A549 (cell line): ENCODE measurements at regions not wholly inside any gene's neighbourhood (a gene's known extent, or its start where the extent isn't known, plus 50 kb on each side); places are given as distances from the start of the nearest gene placed in this dataset.

Source experiments
- ATAC-seq, 2 experiments: fragments of 200-7000 bp in 1 of 2; fragments of >200 bp in 1 of 2; cut with Nextera tagmentation in 1 of 2; cut with Tn5 transposase in 1 of 2; 3 replicates each; pipeline versions ENCODE4 v1.8.0 to v1.9.1; 2018 to 2020; ENCODE audit warnings: mild to moderate bottlenecking in 1 of 2, moderate library complexity in 1 of 2
- CTCF ChIA-PET: fragments of 300-600 bp; sonication (Branson Sonifier 250); formaldehyde crosslinking; extraction: SDS; loops from one replicate; lab custom pipeline; 2021; ENCODE audit warnings: antibody characterized with exemption, inconsistent platforms; lab: Yijun Ruan, JAX
- POLR2A ChIA-PET: fragments of 350-600 bp; formaldehyde crosslinking; extraction: SDS; loops from one replicate; lab custom pipeline; 2021; ENCODE audit warnings: antibody characterized with exemption, inconsistent platforms; lab: Yijun Ruan, JAX
- DNase-seq, 2 experiments: peaks; one replicate each; pipeline versions ENCODE4 v3.0.0 to v3.0.0-alpha.2; 2011 to 2016; ENCODE audit warnings: low read depth in 1 of 2, low spot score in 1 of 2
- FAIRE-seq: peaks from 2 replicates; lab custom pipeline; 2011; peaks lifted over from hg19 to GRCh38; lab: Jason Lieb, UNC
- H3K27ac ChIP-seq, 2 experiments: fragments of >200 bp; sonication (Bioruptor Twin); formaldehyde crosslinking; 3 replicates each; pipeline ENCODE4 v1.5.1; 2016 to 2017
- H3K4me1 ChIP-seq: fragments of >200 bp; sonication (Bioruptor Twin); formaldehyde crosslinking; 3 replicates; pipeline ENCODE4 v1.6.1; 2016
- H3K4me2 ChIP-seq: fragments of >200 bp; sonication (Bioruptor Twin); formaldehyde crosslinking; 3 replicates; pipeline ENCODE4 v1.6.1; 2016
- H3K4me3 ChIP-seq: fragments of >200 bp; sonication (Bioruptor Twin); formaldehyde crosslinking; 3 replicates; pipeline ENCODE4 v1.5.1; 2016
- H3K9me3 ChIP-seq: fragments of >200 bp; sonication (Bioruptor Twin); formaldehyde crosslinking; 3 replicates; pipeline ENCODE4 v1.6.1; 2016
- EP300 ChIP-seq, 2 experiments: fragments of >200 bp; sonication (Bioruptor Twin); formaldehyde crosslinking; IDR thresholded peaks; 2 replicates in 1 of 2; 3 replicates in 1 of 2; pipeline ENCODE4 v1.6.1; 2016 to 2017
- ESRRA ChIP-seq: fragments of 150-350 bp; IDR thresholded peaks from 2 replicates; pipeline ENCODE4 v1.6.1; 2014; ENCODE audit warnings: mild to moderate bottlenecking, low read length, borderline replicate concordance
- GATA3 ChIP-seq: IDR thresholded peaks from 2 replicates; pipeline ENCODE4 v1.6.1; 2012; ENCODE audit warnings: borderline replicate concordance
- HEYL ChIP-seq: fragments of 250-450 bp; sonication (Bioruptor Pico); IDR thresholded peaks from 2 replicates; pipeline ENCODE4 v1.8.0; 2021; ENCODE audit warnings: mild to moderate bottlenecking, moderate library complexity
- HOXA7 ChIP-seq: fragments of 250-450 bp; sonication (Bioruptor Pico); IDR thresholded peaks from 2 replicates; pipeline ENCODE4 v1.5.0; 2020; ENCODE audit warnings: mild to moderate bottlenecking, moderate library complexity
- HOXB13 ChIP-seq: fragments of 250-450 bp; sonication (Bioruptor Pico); IDR thresholded peaks from 2 replicates; pipeline ENCODE4 v1.5.0; 2020; ENCODE audit warnings: low read depth, mild to moderate bottlenecking, moderate library complexity
- HOXB5 ChIP-seq: fragments of 250-450 bp; sonication (Bioruptor Pico); IDR thresholded peaks from 2 replicates; pipeline ENCODE4 v1.5.0; 2020; ENCODE audit warnings: mild to moderate bottlenecking, moderate library complexity
- JUNB ChIP-seq: fragments of >200 bp; sonication (Bioruptor Twin); formaldehyde crosslinking; IDR thresholded peaks from 2 replicates; pipeline ENCODE4 v1.6.1; 2016
- MAZ ChIP-seq: fragments of 150-350 bp; IDR thresholded peaks from 2 replicates; pipeline ENCODE4 v1.6.1; 2014; ENCODE audit warnings: antibody characterized with exemption, low read depth, low read length, borderline replicate concordance
- NPAS2 ChIP-seq: fragments of 250-450 bp; sonication (Bioruptor Pico); IDR thresholded peaks from 2 replicates; pipeline ENCODE4 v1.8.0; 2022; ENCODE audit warnings: mild to moderate bottlenecking, moderate library complexity, borderline replicate concordance
- NR3C1 ChIP-seq: fragments of >200 bp; sonication (Bioruptor Twin); formaldehyde crosslinking; IDR thresholded peaks from 3 replicates; pipeline ENCODE4 v1.6.1; 2017
- PHF8 ChIP-seq: fragments of 200-600 bp; sonication (generic); IDR thresholded peaks from 2 replicates; pipeline ENCODE4 v1.6.1; 2016; ENCODE audit warnings: low read depth, mild to moderate bottlenecking, antibody characterized with exemption, moderate library complexity, borderline replicate concordance
- POLR2AphosphoS2 ChIP-seq: conservative IDR thresholded peaks from 2 replicates; pipeline ENCODE4 v1.6.1; 2012; ENCODE audit warnings: low read length, improper control_type of control experiment, inconsistent platforms
- RARB ChIP-seq: fragments of 250-450 bp; sonication (Bioruptor Pico); IDR thresholded peaks from 2 replicates; pipeline ENCODE4 v1.8.0; 2021; ENCODE audit warnings: mild to moderate bottlenecking, moderate library complexity
- RCOR1 ChIP-seq: fragments of 150-350 bp; IDR thresholded peaks from 2 replicates; pipeline ENCODE4 v1.6.1; 2014; ENCODE audit warnings: antibody characterized with exemption, low read length, low read depth
- RNF2 ChIP-seq: fragments of 200-600 bp; sonication (generic); IDR thresholded peaks from 2 replicates; pipeline ENCODE4 v1.6.1; 2016; ENCODE audit warnings: low read depth, mild to moderate bottlenecking, antibody characterized with exemption, moderate library complexity, borderline replicate concordance
- SMC3 ChIP-seq: fragments of >200 bp; sonication (Bioruptor Twin); formaldehyde crosslinking; IDR thresholded peaks from 3 replicates; pipeline ENCODE4 v1.6.1; 2018; ENCODE audit warnings: inconsistent platforms
- TP53 ChIP-seq: fragments of 250-450 bp; sonication (Bioruptor Pico); IDR thresholded peaks from 2 replicates; pipeline ENCODE4 v1.5.0; 2021; ENCODE audit warnings: mild to moderate bottlenecking, moderate library complexity
- ZC3H11A ChIP-seq: fragments of 450-650 bp; IDR thresholded peaks from 2 replicates; pipeline ENCODE4 v1.6.1; 2014; ENCODE audit warnings: antibody characterized with exemption, mild to moderate bottlenecking
- ZSCAN20 ChIP-seq: fragments of 250-450 bp; sonication (Bioruptor Pico); IDR thresholded peaks from 2 replicates; pipeline ENCODE4 v1.8.0; 2022; ENCODE audit warnings: mild to moderate bottlenecking, moderate library complexity
- WGBS: methylation state at CpG from one replicate; pipeline ENCODE4 v1.1.6; 2017; ENCODE audit errors: missing lambda C conversion rate; 5-methylcytosine and 5-hydroxymethylcytosine counted together
- TF ChIP-seq, protein P1 (sequence below): fragments of >200 bp; sonication (Bioruptor Twin); formaldehyde crosslinking; IDR thresholded peaks from 3 replicates; pipeline ENCODE4 v1.5.1; 2016
- TF ChIP-seq, protein P2 (sequence below): IDR thresholded peaks from 2 replicates; pipeline ENCODE4 v1.6.1; 2012
- TF ChIP-seq, protein P3 (sequence below): fragments of >200 bp; sonication (Bioruptor Twin); formaldehyde crosslinking; IDR thresholded peaks from 2 replicates; pipeline ENCODE4 v1.6.1; 2016
- TF ChIP-seq, protein P4 (sequence below): fragments of 450-650 bp; IDR thresholded peaks from 2 replicates; pipeline ENCODE4 v1.6.1; 2014; ENCODE audit warnings: antibody characterized with exemption
- TF ChIP-seq, protein P5 (sequence below): fragments of >200 bp; sonication (Bioruptor Twin); formaldehyde crosslinking; IDR thresholded peaks from 3 replicates; pipeline ENCODE4 v1.6.1; 2016

DNA sequence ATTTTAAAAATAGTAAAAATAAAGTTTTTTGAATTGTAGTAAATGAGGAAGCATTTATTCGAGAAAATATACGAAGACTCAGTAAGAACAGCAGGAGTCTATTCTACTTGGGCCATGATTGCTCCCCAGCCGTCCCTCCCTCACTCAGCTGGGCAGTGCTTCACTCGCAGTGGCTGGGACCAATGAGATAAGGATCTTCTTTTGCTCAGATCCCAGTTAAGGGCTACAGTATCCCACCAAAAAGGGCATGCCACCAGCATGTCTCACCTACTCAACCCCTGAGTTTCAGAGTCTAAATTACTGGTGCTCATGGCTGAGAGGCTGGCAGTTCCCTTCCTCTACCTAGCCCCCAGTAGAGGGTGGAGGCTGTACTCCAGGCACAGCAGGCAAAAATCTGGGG is 455.7 kb upstream of the PFKP start:
- TF ChIP-seq SMC3 (no peak), HOXB5 (no peak), TP53 (CRISPR knock-in tag) (no peak), RCOR1 (no peak), GATA3 (no peak)
- TF ChIP-seq, protein P1, sequence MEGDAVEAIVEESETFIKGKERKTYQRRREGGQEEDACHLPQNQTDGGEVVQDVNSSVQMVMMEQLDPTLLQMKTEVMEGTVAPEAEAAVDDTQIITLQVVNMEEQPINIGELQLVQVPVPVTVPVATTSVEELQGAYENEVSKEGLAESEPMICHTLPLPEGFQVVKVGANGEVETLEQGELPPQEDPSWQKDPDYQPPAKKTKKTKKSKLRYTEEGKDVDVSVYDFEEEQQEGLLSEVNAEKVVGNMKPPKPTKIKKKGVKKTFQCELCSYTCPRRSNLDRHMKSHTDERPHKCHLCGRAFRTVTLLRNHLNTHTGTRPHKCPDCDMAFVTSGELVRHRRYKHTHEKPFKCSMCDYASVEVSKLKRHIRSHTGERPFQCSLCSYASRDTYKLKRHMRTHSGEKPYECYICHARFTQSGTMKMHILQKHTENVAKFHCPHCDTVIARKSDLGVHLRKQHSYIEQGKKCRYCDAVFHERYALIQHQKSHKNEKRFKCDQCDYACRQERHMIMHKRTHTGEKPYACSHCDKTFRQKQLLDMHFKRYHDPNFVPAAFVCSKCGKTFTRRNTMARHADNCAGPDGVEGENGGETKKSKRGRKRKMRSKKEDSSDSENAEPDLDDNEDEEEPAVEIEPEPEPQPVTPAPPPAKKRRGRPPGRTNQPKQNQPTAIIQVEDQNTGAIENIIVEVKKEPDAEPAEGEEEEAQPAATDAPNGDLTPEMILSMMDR, result no peak
- TF ChIP-seq, protein P2, sequence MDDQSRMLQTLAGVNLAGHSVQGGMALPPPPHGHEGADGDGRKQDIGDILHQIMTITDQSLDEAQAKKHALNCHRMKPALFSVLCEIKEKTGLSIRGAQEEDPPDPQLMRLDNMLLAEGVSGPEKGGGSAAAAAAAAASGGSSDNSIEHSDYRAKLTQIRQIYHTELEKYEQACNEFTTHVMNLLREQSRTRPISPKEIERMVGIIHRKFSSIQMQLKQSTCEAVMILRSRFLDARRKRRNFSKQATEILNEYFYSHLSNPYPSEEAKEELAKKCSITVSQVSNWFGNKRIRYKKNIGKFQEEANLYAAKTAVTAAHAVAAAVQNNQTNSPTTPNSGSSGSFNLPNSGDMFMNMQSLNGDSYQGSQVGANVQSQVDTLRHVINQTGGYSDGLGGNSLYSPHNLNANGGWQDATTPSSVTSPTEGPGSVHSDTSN, result no peak
- TF ChIP-seq, protein P3, sequence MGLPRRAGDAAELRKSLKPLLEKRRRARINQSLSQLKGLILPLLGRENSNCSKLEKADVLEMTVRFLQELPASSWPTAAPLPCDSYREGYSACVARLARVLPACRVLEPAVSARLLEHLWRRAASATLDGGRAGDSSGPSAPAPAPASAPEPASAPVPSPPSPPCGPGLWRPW, result no peak
- TF ChIP-seq, protein P4, sequence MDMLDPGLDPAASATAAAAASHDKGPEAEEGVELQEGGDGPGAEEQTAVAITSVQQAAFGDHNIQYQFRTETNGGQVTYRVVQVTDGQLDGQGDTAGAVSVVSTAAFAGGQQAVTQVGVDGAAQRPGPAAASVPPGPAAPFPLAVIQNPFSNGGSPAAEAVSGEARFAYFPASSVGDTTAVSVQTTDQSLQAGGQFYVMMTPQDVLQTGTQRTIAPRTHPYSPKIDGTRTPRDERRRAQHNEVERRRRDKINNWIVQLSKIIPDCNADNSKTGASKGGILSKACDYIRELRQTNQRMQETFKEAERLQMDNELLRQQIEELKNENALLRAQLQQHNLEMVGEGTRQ, result no peak
- ChIA-PET POLR2A (no interaction called here), CTCF (no interaction called here)
- WGBS, result 3% methylated on average over 4 of the region's 4 CpGs
- DNase-seq, result no peak
- no peak overlapping the region for H3K4me3 ChIP-seq
- H3K4me1 ChIP-seq, result no peaks in the 10 kb centered on the region
- H3K27ac ChIP-seq, result no peak overlapping the region
- H3K9me3 ChIP-seq, result no peaks in the 10 kb centered on the region
- no peak for FAIRE-seq
- ATAC-seq, result no peak
- no peak overlapping the region for H3K4me2 ChIP-seq

DNA sequence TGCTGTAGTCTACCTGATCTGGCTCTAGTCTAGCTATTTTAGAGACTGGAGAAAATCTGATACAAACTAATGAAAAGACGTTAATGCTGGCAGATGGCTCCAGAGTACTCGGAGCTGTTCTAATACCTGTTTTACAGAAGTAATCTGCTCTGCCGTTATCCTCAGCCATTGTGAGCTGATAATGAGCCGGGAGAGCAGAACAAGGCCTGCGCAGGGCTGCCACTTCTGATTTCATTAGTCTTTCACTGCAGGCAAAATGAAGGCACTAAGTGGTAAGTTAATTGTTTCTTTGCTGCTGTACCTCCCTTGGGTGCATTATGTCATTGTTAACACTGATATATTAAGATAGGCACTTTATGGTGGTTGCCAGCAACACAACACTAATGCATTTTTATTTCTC is 456.4 kb upstream of the PFKP start:
- no peak overlapping the region for H3K4me2 ChIP-seq
- DNase-seq (no peak), FAIRE-seq (no peak), ATAC-seq (no peak)
- H3K4me1 ChIP-seq, result no peaks in the 10 kb centered on the region
- ChIA-PET CTCF (no interaction called here), POLR2A (no interaction called here)
- no peak overlapping the region for H3K4me3 ChIP-seq
- no peaks in the 10 kb centered on the region for H3K9me3 ChIP-seq
- TF ChIP-seq RNF2, result no peak
- no peak for TF ChIP-seq HEYL (CRISPR knock-in tag)
- TF ChIP-seq ESRRA, result no peak
- no peak for TF ChIP-seq RARB
- no peak for TF ChIP-seq MAZ
- TF ChIP-seq ZSCAN20, result no peak
- no peak for TF ChIP-seq EP300 (IDR thresholded peaks at IDR 0.05)
- no peak for TF ChIP-seq HOXB13
- no peak for TF ChIP-seq POLR2AphosphoS2
- no peak for TF ChIP-seq PHF8
- no peak for TF ChIP-seq TP53 (CRISPR knock-in tag)
- no peak for TF ChIP-seq HOXA7 (CRISPR knock-in tag)
- TF ChIP-seq, protein P5, sequence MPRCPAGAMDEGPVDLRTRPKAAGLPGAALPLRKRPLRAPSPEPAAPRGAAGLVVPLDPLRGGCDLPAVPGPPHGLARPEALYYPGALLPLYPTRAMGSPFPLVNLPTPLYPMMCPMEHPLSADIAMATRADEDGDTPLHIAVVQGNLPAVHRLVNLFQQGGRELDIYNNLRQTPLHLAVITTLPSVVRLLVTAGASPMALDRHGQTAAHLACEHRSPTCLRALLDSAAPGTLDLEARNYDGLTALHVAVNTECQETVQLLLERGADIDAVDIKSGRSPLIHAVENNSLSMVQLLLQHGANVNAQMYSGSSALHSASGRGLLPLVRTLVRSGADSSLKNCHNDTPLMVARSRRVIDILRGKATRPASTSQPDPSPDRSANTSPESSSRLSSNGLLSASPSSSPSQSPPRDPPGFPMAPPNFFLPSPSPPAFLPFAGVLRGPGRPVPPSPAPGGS, result no peak
- TF ChIP-seq, all 56 proteins: peak for 0
- H3K27ac ChIP-seq, result no peak overlapping the region
- 23% methylated on average over 5 of the region's 5 CpGs for WGBS

DNA sequence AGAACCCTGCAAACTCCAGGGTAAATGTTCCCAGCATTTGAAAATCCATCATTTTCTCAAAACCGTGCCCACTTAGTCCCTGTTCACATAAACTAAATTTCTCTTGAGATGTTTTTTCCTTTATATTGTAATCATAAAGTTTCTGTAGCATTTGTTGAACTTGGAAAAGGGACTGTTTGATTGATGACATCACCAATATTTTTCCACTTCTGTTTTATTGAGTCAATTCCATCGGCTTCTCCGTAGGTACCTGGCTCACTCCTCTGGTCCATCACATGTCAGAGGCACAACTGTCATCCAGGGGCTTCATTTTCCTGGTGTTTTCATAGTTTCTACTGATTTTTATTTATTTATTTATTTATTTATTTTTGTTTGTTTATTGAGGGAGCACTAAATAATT is 462.5 kb upstream of the PFKP start:
- DNase-seq (no peak), ATAC-seq (no peak), FAIRE-seq (no peak)
- Histone ChIP-seq H3K27ac (no peak overlapping the region), H3K4me3 (no peak overlapping the region), H3K4me2 (no peak overlapping the region), H3K4me1 (no peaks in the 10 kb centered on the region), H3K9me3 (no peaks in the 10 kb centered on the region)
- ChIA-PET CTCF (no interaction called here), POLR2A (no interaction called here)
- TF ChIP-seq ZC3H11A (no peak), JUNB (no peak), HOXA7 (CRISPR knock-in tag) (no peak), NPAS2 (CRISPR knock-in tag) (no peak), SMC3 (no peak), GATA3 (no peak), HOXB13 (no peak), NR3C1 (no peak)
- TF ChIP-seq, protein P5, result no peak
- TF ChIP-seq, protein P3, result no peak
- WGBS, result 6% methylated on average over 3 of the region's 3 CpGs
